Suprapubic skin (tissue), 4 donors: ENCODE measurements at regions not wholly inside any gene's neighbourhood (a gene's known extent, or its start where the extent isn't known, plus 50 kb on each side); places are given as distances from the start of the nearest gene placed in this dataset.

Experiments used
- DNase-seq, 2 donors: peaks; one replicate each; pipeline ENCODE4 v3.0.0-alpha.2; 2019; ENCODE audit warnings: low spot score in 2 of 2
- H3K27ac ChIP-seq: fragments of 200-600 bp; sonication (generic); one replicate; pipeline ENCODE4 v1.5.1; 2019
- H3K27me3 ChIP-seq: fragments of 200-600 bp; sonication (generic); one replicate; pipeline ENCODE4 v1.5.1; 2019
- H3K36me3 ChIP-seq: fragments of 200-600 bp; sonication (generic); one replicate; pipeline ENCODE4 v1.5.1; 2019
- H3K4me1 ChIP-seq: fragments of 200-600 bp; sonication (generic); one replicate; pipeline ENCODE4 v1.5.1; 2019
- H3K4me3 ChIP-seq: fragments of 200-600 bp; sonication (generic); one replicate; pipeline ENCODE4 v1.5.1; 2019; ENCODE audit warnings: mild to moderate bottlenecking
- H3K9me3 ChIP-seq: fragments of 200-600 bp; sonication (generic); one replicate; pipeline ENCODE4 v1.5.1; 2019
- CTCF ChIP-seq, 2 donors: fragments of 200-600 bp in 1 of 2; fragments of 450-650 bp in 1 of 2; sonication (generic) in 1 of 2; IDR thresholded peaks; one replicate each; pipeline ENCODE4 v1.5.1; 2016 to 2019; ENCODE audit warnings: antibody characterized with exemption in 2 of 2, mild to moderate bottlenecking in 1 of 2, moderate library complexity in 1 of 2
- EP300 ChIP-seq: sonication (generic); formaldehyde crosslinking; IDR thresholded peaks from one replicate; pipeline ENCODE4 v1.6.1; 2017; ENCODE audit warnings: antibody characterized with exemption
- POLR2A ChIP-seq, 2 donors: fragments of 450-650 bp; IDR thresholded peaks; one replicate each; pipeline ENCODE4 v1.6.1; 2017; ENCODE audit warnings: antibody characterized with exemption in 2 of 2, mild to moderate bottlenecking in 2 of 2, moderate library complexity in 2 of 2
- POLR2AphosphoS5 ChIP-seq, 3 donors: sonication (generic); formaldehyde crosslinking; IDR thresholded peaks; one replicate each; pipeline ENCODE4 v1.6.1; 2017; ENCODE audit warnings: antibody characterized with exemption in 3 of 3
- WGBS: methylation state at CpG from one replicate; pipeline ENCODE4 v1.1.5; 2018; 5-methylcytosine and 5-hydroxymethylcytosine counted together

- Histone ChIP-seq H3K4me1 (peaks cover 5% of the 10 kb centered on the region), H3K4me3 (no peak overlapping the region), H3K27ac (no peak overlapping the region), H3K36me3 (no peaks in the 10 kb centered on the region), H3K9me3 (no peaks in the 10 kb centered on the region), H3K27me3 (no peaks in the 10 kb centered on the region)
- TF ChIP-seq CTCF (IDR thresholded peaks at IDR 0.05) (no peak), POLR2A (IDR thresholded peaks at IDR 0.05) (no peak), EP300 (no peak), POLR2AphosphoS5 (IDR thresholded peaks at IDR 0.05) (no peak)
- 66% methylated on average over 5 of the region's 5 CpGs for WGBS
- DNase-seq, result no peak
Measured at GRCh38 chr2:64376926-64377325, 77.0 kb upstream of the LGALSL start.

GRCh38 chr2:64379186-64379585 is 74.8 kb upstream of the LGALSL start:
- Histone ChIP-seq H3K36me3 (no peaks in the 10 kb centered on the region), H3K9me3 (no peaks in the 10 kb centered on the region), H3K4me3 (no peak overlapping the region), H3K27me3 (no peaks in the 10 kb centered on the region), H3K4me1 (peaks cover 5% of the 10 kb centered on the region), H3K27ac (no peak overlapping the region)
- no peak for DNase-seq
- WGBS, result 87% methylated on average over 7 of the region's 7 CpGs
- TF ChIP-seq EP300 (no peak), POLR2A (IDR thresholded peaks at IDR 0.05) (no peak), POLR2AphosphoS5 (IDR thresholded peaks at IDR 0.05) (no peak), CTCF (IDR thresholded peaks at IDR 0.05) (no peak)

- 85% methylated on average over 4 of the region's 4 CpGs for WGBS
- no peak for TF ChIP-seq POLR2AphosphoS5 (IDR thresholded peaks at IDR 0.05)
- TF ChIP-seq POLR2A (IDR thresholded peaks at IDR 0.05), result no peak
- TF ChIP-seq EP300, result no peak
- no peak for TF ChIP-seq CTCF (IDR thresholded peaks at IDR 0.05)
- H3K36me3 ChIP-seq, result no peaks in the 10 kb centered on the region
- H3K27me3 ChIP-seq, result no peaks in the 10 kb centered on the region
- no peaks in the 10 kb centered on the region for H3K4me1 ChIP-seq
- DNase-seq, result no peak
- H3K4me3 ChIP-seq, result no peak overlapping the region
- no peaks in the 10 kb centered on the region for H3K9me3 ChIP-seq
- no peak overlapping the region for H3K27ac ChIP-seq
Measured at GRCh38 chr2:64380853-64381527, 73.0 kb upstream of the LGALSL start.

GRCh38 chr2:64383016-64383591 is 70.9 kb upstream of the LGALSL start:
- TF ChIP-seq EP300 (no peak), POLR2AphosphoS5 (IDR thresholded peaks at IDR 0.05) (no peak), CTCF (IDR thresholded peaks at IDR 0.05) (no peak), POLR2A (IDR thresholded peaks at IDR 0.05) (no peak)
- DNase-seq, result no peak
- no peak overlapping the region for H3K4me3 ChIP-seq
- no peaks in the 10 kb centered on the region for H3K4me1 ChIP-seq
- H3K36me3 ChIP-seq, result no peaks in the 10 kb centered on the region
- no peak overlapping the region for H3K27ac ChIP-seq
- H3K27me3 ChIP-seq, result no peaks in the 10 kb centered on the region
- H3K9me3 ChIP-seq, result no peaks in the 10 kb centered on the region
- 87% methylated on average over 5 of the region's 5 CpGs for WGBS

GRCh38 chr2:64383881-64384280 is 70.1 kb upstream of the LGALSL start:
- TF ChIP-seq EP300 (no peak), CTCF (IDR thresholded peaks at IDR 0.05) (no peak), POLR2A (IDR thresholded peaks at IDR 0.05) (no peak), POLR2AphosphoS5 (IDR thresholded peaks at IDR 0.05) (no peak)

More at GRCh38 chr2:64383881-64384280, 70.1 kb upstream of the LGALSL start:
- no peaks in the 10 kb centered on the region for H3K4me1 ChIP-seq
- H3K27ac ChIP-seq, result no peak overlapping the region
- no peaks in the 10 kb centered on the region for H3K36me3 ChIP-seq
- H3K4me3 ChIP-seq, result no peak overlapping the region
- no peak for DNase-seq
- WGBS, result 95% methylated on average over 3 of the region's 3 CpGs
- no peaks in the 10 kb centered on the region for H3K9me3 ChIP-seq
- no peaks in the 10 kb centered on the region for H3K27me3 ChIP-seq
